Spleen (tissue), 11 donors: ENCODE measurements at regions not wholly inside any gene's neighbourhood (a gene's known extent, or its start where the extent isn't known, plus 50 kb on each side); places are given as distances from the start of the nearest gene placed in this dataset.

Experiments
- DNase-seq: peaks from one replicate; pipeline ENCODE4 v3.0.0-alpha.2; 2020
- H3K27ac ChIP-seq, 8 donors: fragments of 200-600 bp; sonication (generic) in 7 of 8; 1 replicate in 4 of 8; 2 replicates in 4 of 8; pipeline versions ENCODE4 v1.5.0 to v1.8.0; 2016 to 2021; ENCODE audit warnings: inconsistent platforms in 4 of 8, mild to moderate bottlenecking in 4 of 8, moderate library complexity in 1 of 8
- H3K27me3 ChIP-seq, 7 donors: fragments of 200-600 bp; sonication (generic) in 6 of 7; replicated peaks in 1 of 7; 1 replicate in 4 of 7; 2 replicates in 3 of 7; pipeline versions ENCODE4 v1.5.0 to v1.8.0; 2016 to 2021; ENCODE audit warnings: inconsistent platforms in 3 of 7, mild to moderate bottlenecking in 1 of 7
- H3K36me3 ChIP-seq, 6 donors: fragments of 200-600 bp; sonication (generic) in 5 of 6; 1 replicate in 4 of 6; 2 replicates in 2 of 6; pipeline versions ENCODE4 v1.5.0 to v1.8.0; 2016 to 2021; ENCODE audit warnings: inconsistent platforms in 2 of 6
- H3K4me1 ChIP-seq, 6 donors: fragments of 200-600 bp; sonication (generic) in 5 of 6; 1 replicate in 3 of 6; 2 replicates in 3 of 6; pipeline versions ENCODE4 v1.5.0 to v1.8.0; 2016 to 2021; ENCODE audit warnings: inconsistent platforms in 3 of 6
- H3K4me3 ChIP-seq, 8 donors: fragments of 200-600 bp; sonication (generic) in 7 of 8; 1 replicate in 4 of 8; 2 replicates in 4 of 8; pipeline versions ENCODE4 v1.5.0 to v1.8.0; 2016 to 2021; ENCODE audit warnings: inconsistent platforms in 4 of 8, mild to moderate bottlenecking in 4 of 8, moderate library complexity in 2 of 8
- H3K9me3 ChIP-seq, 8 donors: fragments of 200-600 bp; sonication (generic) in 7 of 8; 1 replicate in 4 of 8; 2 replicates in 4 of 8; pipeline versions ENCODE4 v1.5.0 to v1.8.0; 2016 to 2021; ENCODE audit warnings: inconsistent platforms in 4 of 8
- CTCF ChIP-seq, 11 experiments: fragments of 200-600 bp in 7 of 11; fragments of 450-650 bp in 4 of 11; sonication (generic) in 4 of 11; IDR thresholded peaks in 8 of 11; conservative IDR thresholded peaks in 3 of 11; 1 replicate in 7 of 11; 2 replicates in 4 of 11; pipeline versions ENCODE4 v1.4.0 to v1.8.0; 2016 to 2021; ENCODE audit warnings: antibody characterized with exemption in 11 of 11, inconsistent platforms in 4 of 11, mild to moderate bottlenecking in 1 of 11
- POLR2A ChIP-seq, 3 donors: fragments of 450-650 bp; IDR thresholded peaks; one replicate each; pipeline ENCODE4 v1.5.1; 2017; ENCODE audit warnings: antibody characterized with exemption in 3 of 3, mild to moderate bottlenecking in 1 of 3
- POLR2AphosphoS5 ChIP-seq, 3 donors: sonication (generic); formaldehyde crosslinking; IDR thresholded peaks; one replicate each; pipeline ENCODE4 v1.5.1; 2017; ENCODE audit warnings: antibody characterized with exemption in 3 of 3
- WGBS, 5 donors: extraction: QIAGEN DNeasy Blood & Tissue Kit in 3 of 5; methylation state at CpG; one replicate each; pipeline versions ENCODE4 v1.1.5 to v1.1.7; 2013 to 2018; 5-methylcytosine and 5-hydroxymethylcytosine counted together
- intact Hi-C: fragments of 100-400 bp; cut with DNase I; formaldehyde crosslinking; loops from one replicate; pipeline ENCODE4 v1.15.0; 2023; ENCODE audit warnings: low total_unique reads
- donor health status: healthy with polysubstance abuse.
- donor health status: DM: no; HTN: no; CAD: no; lungs with moderate emphysema.
- donor health status: DM: no; HTN: no; CAD: no.
- donor health status: Bipolar disorder and iron deficiency.
- donor health status: healthy.
- donor health status: DM: no; HTN: no; CAD: no.
- donor health status: DM: yes; HTN: yes; CAD: no.

GRCh38 chr13:106140476-106140875 lies 395.0 kb downstream of the EFNB2 start:
- TF ChIP-seq POLR2A (IDR thresholded peaks at IDR 0.05), result no peak
- TF ChIP-seq POLR2AphosphoS5 (IDR thresholded peaks at IDR 0.05), result no peak
- TF ChIP-seq CTCF (IDR thresholded peaks at IDR 0.05 in 8 of 11, conservative IDR thresholded peaks at IDR 0.05 in 3 of 11), result no peak
- 76 to 97% (median 84%) methylated on average over 1 of the region's 1 CpG for WGBS, 5 donors

GRCh38 chr13:106139942-106140341 lies 395.5 kb downstream of the EFNB2 start:
- WGBS, 5 donors, result 82 to 95% (median 86%) methylated on average over 3 of the region's 3 CpGs
- Histone ChIP-seq H3K27ac (no peak overlapping the region), H3K4me3 (no peak overlapping the region), H3K36me3 (no peaks in the 10 kb centered on the region), H3K4me1 (no peaks in the 10 kb centered on the region), H3K9me3 (no peaks in the 10 kb centered on the region), H3K27me3 (no peaks in the 10 kb centered on the region)
- no peak for DNase-seq
- intact Hi-C loops, result no loop called here
- TF ChIP-seq POLR2A (IDR thresholded peaks at IDR 0.05) (no peak), CTCF (IDR thresholded peaks at IDR 0.05 in 8 of 11, conservative IDR thresholded peaks at IDR 0.05 in 3 of 11) (no peak), POLR2AphosphoS5 (IDR thresholded peaks at IDR 0.05) (no peak)

More at GRCh38 chr13:106140476-106140875, 395.0 kb downstream of the EFNB2 start:
- Histone ChIP-seq H3K27me3 (no peaks in the 10 kb centered on the region), H3K9me3 (no peaks in the 10 kb centered on the region), H3K4me3 (no peak overlapping the region), H3K36me3 (no peaks in the 10 kb centered on the region), H3K27ac (no peak overlapping the region), H3K4me1 (no peaks in the 10 kb centered on the region)
- DNase-seq, result no peak
- intact Hi-C loops, result no loop called here

GRCh38 chr13:106139377-106139776 lies 396.1 kb downstream of the EFNB2 start:
- no peak for TF ChIP-seq POLR2A (IDR thresholded peaks at IDR 0.05)
- no peak for TF ChIP-seq POLR2AphosphoS5 (IDR thresholded peaks at IDR 0.05)
- no peak for TF ChIP-seq CTCF (IDR thresholded peaks at IDR 0.05 in 8 of 11, conservative IDR thresholded peaks at IDR 0.05 in 3 of 11)
- intact Hi-C loops, result no loop called here

DNA sequence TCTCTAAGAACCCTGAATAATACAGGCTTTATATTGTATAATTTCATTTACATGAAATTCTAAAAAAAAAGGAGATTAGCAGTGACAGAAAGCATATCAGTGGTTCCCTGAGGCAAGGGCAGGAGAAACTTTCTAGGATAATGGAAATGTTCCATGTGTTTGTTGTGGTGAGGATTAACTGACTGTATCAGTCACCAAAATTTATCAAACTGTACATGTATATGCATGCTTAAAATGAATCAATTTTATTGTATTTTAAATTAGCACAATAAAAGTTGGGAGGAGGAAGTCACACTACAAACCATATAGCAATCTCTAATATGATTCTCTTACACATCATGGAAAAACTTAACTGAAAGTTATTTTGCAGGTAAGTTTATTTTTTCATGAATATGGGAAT lies 396.8 kb downstream of the EFNB2 start:
- peaks cover 0 to 8% (median 0%) of the 10 kb centered on the region in 8 donors for H3K9me3 ChIP-seq
- no peak for DNase-seq
- intact Hi-C loops, result no loop called here
- no peaks in the 10 kb centered on the region for H3K36me3 ChIP-seq
- no peaks in the 10 kb centered on the region for H3K27me3 ChIP-seq
- H3K4me1 ChIP-seq, result no peaks in the 10 kb centered on the region
- no peak overlapping the region for H3K4me3 ChIP-seq
- H3K27ac ChIP-seq, result no peak overlapping the region
- TF ChIP-seq POLR2AphosphoS5 (IDR thresholded peaks at IDR 0.05) (no peak), POLR2A (IDR thresholded peaks at IDR 0.05) (no peak), CTCF (IDR thresholded peaks at IDR 0.05 in 8 of 11, conservative IDR thresholded peaks at IDR 0.05 in 3 of 11) (no peak)

More at GRCh38 chr13:106139377-106139776, 396.1 kb downstream of the EFNB2 start:
- Histone ChIP-seq H3K9me3 (peaks cover 0 to under 1% (median 0%) of the 10 kb centered on the region in 8 donors), H3K4me1 (no peaks in the 10 kb centered on the region), H3K27me3 (no peaks in the 10 kb centered on the region), H3K36me3 (no peaks in the 10 kb centered on the region), H3K27ac (no peak overlapping the region), H3K4me3 (no peak overlapping the region)
- WGBS, 5 donors, result 69 to 86% (median 80%) methylated on average over 4 of the region's 4 CpGs
- no peak for DNase-seq
